DMS153 (cell line): ENCODE measurements at regions not wholly inside any gene's neighbourhood (a gene's known extent, or its start where the extent isn't known, plus 50 kb on each side); places are given as distances from the start of the nearest gene placed in this dataset.

Experiments used
- DNase-seq: peaks from one replicate; lab custom pipeline; 2025; lab: John Stamatoyannopoulos, UW

DNA sequence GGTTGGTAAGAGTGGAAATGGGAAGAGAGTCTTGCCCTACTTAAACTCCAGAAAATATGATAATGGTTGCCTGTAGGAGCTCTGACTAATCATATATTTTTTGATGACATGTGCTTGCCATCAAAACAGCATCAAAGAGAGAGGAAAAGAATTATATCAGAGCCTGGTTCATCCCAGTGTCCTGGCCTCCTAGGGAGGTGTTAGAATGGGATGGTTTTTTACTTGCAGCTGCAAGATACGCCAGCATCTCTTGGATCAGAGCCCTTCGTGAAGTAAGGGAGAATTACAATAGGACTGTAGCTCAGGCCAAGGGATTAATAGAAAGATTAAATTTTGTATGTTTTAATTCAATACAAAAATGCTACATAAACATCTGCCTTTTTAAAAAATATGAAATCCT, 177.6 kb upstream of the HDAC9 start:
- no peak for DNase-seq

GRCh38 chr7:18320422-18320821, 175.1 kb upstream of the HDAC9 start:
- DNase-seq, result no peak

GRCh38 chr7:18320971-18321567, 174.5 kb upstream of the HDAC9 start:
- peak; percentile 21 for DNase-seq

DNA sequence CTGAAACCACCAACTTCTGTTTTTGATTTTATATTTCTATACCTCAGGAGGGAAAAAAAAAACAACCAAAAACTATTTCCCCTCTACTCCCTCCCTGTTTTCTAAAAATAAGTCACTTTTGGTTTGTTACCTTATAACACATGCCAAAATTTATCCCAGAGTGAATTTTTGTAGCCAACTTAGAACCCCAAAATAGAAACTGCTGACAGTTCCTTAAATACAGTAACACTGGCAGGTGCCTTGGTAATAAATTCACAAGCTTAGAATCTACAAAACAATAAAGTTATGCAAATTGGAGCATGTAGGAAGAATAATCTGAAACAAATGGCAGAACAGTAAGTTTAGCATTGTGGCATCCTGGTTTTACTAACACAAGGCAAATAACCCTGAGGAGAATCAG, 165.0 kb upstream of the HDAC9 start:
- no peak for DNase-seq

- no peak for DNase-seq
Observed at GRCh38 chr7:18336626-18337025, 158.9 kb upstream of the HDAC9 start.

DNA sequence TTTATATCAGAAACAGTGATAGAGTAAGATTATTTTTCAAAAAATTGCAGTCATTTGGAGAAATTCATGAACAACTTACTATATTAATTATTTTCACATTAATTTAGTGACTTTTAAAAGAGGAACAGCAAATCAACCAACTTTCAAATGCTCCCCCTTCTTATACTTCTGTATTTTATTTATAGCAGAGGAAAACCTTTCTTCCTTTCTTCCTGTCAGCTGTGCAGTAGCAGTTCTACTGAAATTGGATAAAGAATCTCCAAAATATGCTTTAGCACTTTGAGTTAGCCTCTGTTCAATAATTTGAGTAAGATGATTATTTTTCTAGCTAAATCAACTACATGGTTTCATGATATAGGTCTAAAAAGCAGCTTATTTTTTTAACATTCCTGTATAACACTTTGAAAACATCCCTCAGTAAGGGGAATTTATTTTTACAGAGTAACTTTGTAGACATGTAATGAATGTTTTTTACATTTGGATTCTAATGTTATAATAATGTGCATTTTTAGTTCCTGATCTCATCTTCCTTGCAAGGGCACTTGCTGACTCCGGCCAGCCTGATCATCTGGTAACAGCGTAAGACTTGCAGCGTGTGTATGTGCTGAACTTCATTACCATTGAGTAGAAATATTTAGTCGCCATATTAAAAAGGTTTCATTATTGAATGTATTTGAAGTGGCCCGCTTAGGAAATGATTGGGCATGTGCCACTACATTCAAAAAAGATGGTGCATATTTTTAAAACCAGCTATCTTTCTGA, 158.3 kb upstream of the HDAC9 start:
- no peak for DNase-seq

GRCh38 chr7:18338910-18339523, 156.5 kb upstream of the HDAC9 start:
- no peak for DNase-seq

GRCh38 chr7:18341756-18342155, 153.8 kb upstream of the HDAC9 start:
- no peak for DNase-seq

- DNase-seq, result no peak
Observed at GRCh38 chr7:18343047-18343446, 152.5 kb upstream of the HDAC9 start.

DNA sequence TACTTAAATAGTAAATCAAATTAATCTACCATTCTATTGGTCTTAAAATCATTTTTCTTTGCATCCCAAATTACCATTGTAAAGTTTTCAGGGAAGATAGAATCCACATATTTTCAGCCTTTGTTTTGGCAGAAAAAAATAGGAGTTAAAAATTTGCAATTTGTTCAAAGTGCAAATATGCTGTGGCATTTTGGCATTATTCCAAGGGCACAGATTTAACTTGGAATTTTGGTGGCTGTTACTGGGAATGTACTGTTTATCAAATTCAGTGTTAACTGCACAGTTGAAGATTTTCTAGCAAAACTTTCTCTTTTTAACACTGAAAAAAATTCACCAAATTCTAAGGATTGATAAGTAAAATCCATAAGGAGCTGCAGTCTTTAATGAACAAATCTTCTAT, 151.0 kb upstream of the HDAC9 start:
- DNase-seq, result no peak

- DNase-seq, result peak; percentile 59
Observed at GRCh38 chr7:18345641-18346234, 149.8 kb upstream of the HDAC9 start.

GRCh38 chr7:18347170-18347569, 148.4 kb upstream of the HDAC9 start:
- DNase-seq, result no peak

- DNase-seq, result no peak
Observed at GRCh38 chr7:18350678-18351077, 144.9 kb upstream of the HDAC9 start.

DNA sequence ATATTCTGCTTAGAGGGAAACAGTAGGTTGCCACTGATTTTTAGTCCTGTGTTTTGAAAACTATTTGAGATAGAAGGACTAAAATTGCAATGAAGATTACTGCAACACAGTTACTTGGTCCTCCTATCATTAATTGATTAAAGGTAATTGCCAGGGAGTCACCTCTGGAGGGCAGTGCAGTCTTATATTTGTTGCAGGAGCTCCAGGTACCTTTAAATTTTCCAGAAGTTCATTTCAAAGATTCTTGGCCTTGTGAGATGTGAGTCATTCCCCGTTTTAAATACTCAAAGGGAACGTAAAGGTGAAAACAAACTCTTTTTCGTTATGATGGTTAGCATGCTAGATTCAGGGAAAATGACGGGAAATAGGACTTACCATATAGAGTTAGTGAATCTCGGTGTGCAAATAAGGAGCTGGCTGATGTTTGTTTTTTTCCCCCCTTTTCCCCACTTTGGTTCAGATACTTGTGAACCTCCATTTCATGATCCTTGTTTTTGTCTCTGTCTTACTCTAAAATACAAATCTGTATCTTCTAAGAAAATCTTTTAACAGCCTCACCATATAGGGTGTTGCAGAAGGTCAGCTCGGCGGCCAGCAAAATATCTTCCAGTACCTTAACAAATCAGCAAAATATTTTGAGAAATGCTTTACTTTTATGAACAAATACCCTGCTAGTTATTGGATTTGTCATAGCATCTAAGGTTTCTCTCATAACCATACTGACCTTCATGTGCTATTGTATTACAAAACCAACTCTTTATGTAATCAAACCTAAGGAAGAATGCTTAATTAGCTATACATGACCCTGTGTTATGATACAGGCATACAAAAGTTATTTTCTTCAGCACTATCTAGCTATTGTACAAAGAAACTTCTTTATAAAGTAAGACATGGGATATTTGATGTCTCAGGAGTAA, 143.0 kb upstream of the HDAC9 start:
- DNase-seq, result peak; percentile 75

GRCh38 chr7:18353339-18353738, 142.2 kb upstream of the HDAC9 start:
- DNase-seq, result no peak

- DNase-seq, result no peak
Observed at GRCh38 chr7:18354108-18355085, 141.2 kb upstream of the HDAC9 start.

GRCh38 chr7:18356191-18356645, 139.3 kb upstream of the HDAC9 start:
- peak; percentile 21 for DNase-seq

- DNase-seq, result no peak
Observed at GRCh38 chr7:18357691-18358090, 137.9 kb upstream of the HDAC9 start.

GRCh38 chr7:18361756-18362155, 133.8 kb upstream of the HDAC9 start:
- DNase-seq, result no peak

- no peak for DNase-seq
Observed at GRCh38 chr7:18363751-18364380, 131.7 kb upstream of the HDAC9 start.
